Keratinocyte (primary cell): ENCODE measurements at regions not wholly inside any gene's neighbourhood (a gene's known extent, or its start where the extent isn't known, plus 50 kb on each side); places are given as distances from the start of the nearest gene placed in this dataset.
"Not testable (repeated sequence)": the region's sequence is repeated elsewhere in the genome, so short reads cannot be mapped to it uniquely, and the experiment has no call there.

ENCODE experiments used
- DNase-seq: peaks from one replicate; pipeline ENCODE4 v3.0.0-alpha.2; 2011; ENCODE audit warnings: low read depth, missing footprints, low spot score
- FAIRE-seq: peaks from 2 replicates; lab custom pipeline; 2011; peaks lifted over from hg19 to GRCh38; lab: Jason Lieb, UNC
- H2AFZ ChIP-seq: 2 replicates; pipeline ENCODE4 v1.6.0; 2012; ENCODE audit warnings: low read length, control low read depth, inconsistent platforms; ENCODE audit not compliant: control insufficient read depth
- H3K27ac ChIP-seq: 2 replicates; pipeline ENCODE4 v1.5.1; 2011; ENCODE audit warnings: low read length; ENCODE audit not compliant: control insufficient read depth, insufficient read depth
- H3K27me3 ChIP-seq: 3 replicates; pipeline ENCODE4 v1.6.0; 2011; ENCODE audit warnings: low read length; ENCODE audit not compliant: control insufficient read depth, insufficient read depth; ENCODE audit errors: extremely low read depth
- H3K36me3 ChIP-seq, 2 experiments: 2 replicates in 1 of 2; 3 replicates in 1 of 2; pipeline ENCODE4 v1.5.1; 2011; ENCODE audit warnings: low read length in 2 of 2, mild to moderate bottlenecking in 1 of 2; ENCODE audit not compliant: control insufficient read depth in 2 of 2, insufficient read depth in 2 of 2; ENCODE audit errors: extremely low read depth in 1 of 2
- H3K4me1 ChIP-seq: 3 replicates; pipeline ENCODE4 v1.5.1; 2011; ENCODE audit warnings: low read length; ENCODE audit not compliant: control insufficient read depth, insufficient read depth; ENCODE audit errors: extremely low read depth
- H3K4me2 ChIP-seq: 3 replicates; pipeline ENCODE4 v1.6.0; 2011; ENCODE audit warnings: low read depth, low read length; ENCODE audit not compliant: control insufficient read depth, insufficient read depth; ENCODE audit errors: extremely low read depth
- H3K4me3 ChIP-seq, 3 experiments: fragments of 200-600 bp in 1 of 3; sonication (generic) in 1 of 3; 2 replicates in 2 of 3; 3 replicates in 1 of 3; pipeline ENCODE4 v1.5.1; 2011 to 2016; ENCODE audit warnings: low read length in 3 of 3, mild to moderate bottlenecking in 3 of 3, control low read depth in 2 of 3, inconsistent platforms in 1 of 3, low read depth in 1 of 3, mixed read lengths in 1 of 3, mixed run types in 1 of 3, moderate library complexity in 1 of 3; ENCODE audit not compliant: control insufficient read depth in 2 of 3, insufficient read depth in 2 of 3; ENCODE audit errors: extremely low read depth in 1 of 3
- H3K79me2 ChIP-seq: 2 replicates; pipeline ENCODE4 v1.6.0; 2012; ENCODE audit warnings: low read length; ENCODE audit not compliant: control insufficient read depth, insufficient read depth
- H3K9ac ChIP-seq: 3 replicates; pipeline ENCODE4 v1.6.0; 2011; ENCODE audit warnings: low read length; ENCODE audit not compliant: control insufficient read depth, insufficient read depth; ENCODE audit errors: extremely low read depth
- H3K9me1 ChIP-seq: 3 replicates; pipeline ENCODE4 v1.6.0; 2011; ENCODE audit warnings: low read length; ENCODE audit not compliant: control insufficient read depth, insufficient read depth; ENCODE audit errors: extremely low read depth
- H3K9me3 ChIP-seq: 2 replicates; pipeline ENCODE4 v1.5.1; 2012; ENCODE audit warnings: low read depth, low read length; ENCODE audit not compliant: control insufficient read depth
- H4K20me1 ChIP-seq: 3 replicates; pipeline ENCODE4 v1.6.0; 2011; ENCODE audit warnings: low read length; ENCODE audit not compliant: control insufficient read depth, insufficient read depth; ENCODE audit errors: extremely low read depth
- EZH2 ChIP-seq: IDR thresholded peaks from one replicate; pipeline ENCODE4 v1.6.1; 2012; ENCODE audit warnings: inconsistent platforms, mild to moderate bottlenecking, low read length, moderate library complexity
- dilution Hi-C: fragments of 300-500 bp; cut with MboI; formaldehyde crosslinking; loops from one replicate; pipeline ENCODE4 v1.7.0; 2020; ENCODE audit warnings: low sequenced_read_pairs; ENCODE audit not compliant: extremely low pct_ligation_motif_present
- TF ChIP-seq, protein P1 (sequence below), 3 experiments: IDR thresholded peaks in 1 of 3; conservative IDR thresholded peaks in 1 of 3; optimal IDR thresholded peaks in 1 of 3; 2 replicates in 2 of 3; 3 replicates in 1 of 3; pipeline versions ENCODE3 to v1.5.1; 2011; ENCODE audit warnings: low read length in 3 of 3, mild to moderate bottlenecking in 3 of 3, moderate library complexity in 2 of 3, control low read depth in 1 of 3, inconsistent platforms in 1 of 3; ENCODE audit not compliant: insufficient read depth in 2 of 3; ENCODE audit errors: extremely low read depth in 1 of 3

GRCh38 chr10:2509081-2509531 is 558.2 kb upstream of the PFKP start:
- Histone ChIP-seq H3K9ac (no peak overlapping the region), H4K20me1 (no peaks in the 10 kb centered on the region), H3K4me3 (no peak overlapping the region), H3K9me1 (no peaks in the 10 kb centered on the region), H3K79me2 (no peaks in the 10 kb centered on the region), H3K4me1 (no peaks in the 10 kb centered on the region), H3K4me2 (no peak overlapping the region), H3K36me3 (no peaks in the 10 kb centered on the region), H3K27me3 (no peaks in the 10 kb centered on the region), H2AFZ (no peak overlapping the region), H3K9me3 (no peaks in the 10 kb centered on the region), H3K27ac (no peak overlapping the region)
- TF ChIP-seq, protein P1, sequence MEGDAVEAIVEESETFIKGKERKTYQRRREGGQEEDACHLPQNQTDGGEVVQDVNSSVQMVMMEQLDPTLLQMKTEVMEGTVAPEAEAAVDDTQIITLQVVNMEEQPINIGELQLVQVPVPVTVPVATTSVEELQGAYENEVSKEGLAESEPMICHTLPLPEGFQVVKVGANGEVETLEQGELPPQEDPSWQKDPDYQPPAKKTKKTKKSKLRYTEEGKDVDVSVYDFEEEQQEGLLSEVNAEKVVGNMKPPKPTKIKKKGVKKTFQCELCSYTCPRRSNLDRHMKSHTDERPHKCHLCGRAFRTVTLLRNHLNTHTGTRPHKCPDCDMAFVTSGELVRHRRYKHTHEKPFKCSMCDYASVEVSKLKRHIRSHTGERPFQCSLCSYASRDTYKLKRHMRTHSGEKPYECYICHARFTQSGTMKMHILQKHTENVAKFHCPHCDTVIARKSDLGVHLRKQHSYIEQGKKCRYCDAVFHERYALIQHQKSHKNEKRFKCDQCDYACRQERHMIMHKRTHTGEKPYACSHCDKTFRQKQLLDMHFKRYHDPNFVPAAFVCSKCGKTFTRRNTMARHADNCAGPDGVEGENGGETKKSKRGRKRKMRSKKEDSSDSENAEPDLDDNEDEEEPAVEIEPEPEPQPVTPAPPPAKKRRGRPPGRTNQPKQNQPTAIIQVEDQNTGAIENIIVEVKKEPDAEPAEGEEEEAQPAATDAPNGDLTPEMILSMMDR (optimal IDR thresholded peaks at IDR 0.05 in 1 of 3, IDR thresholded peaks at IDR 0.05 in 1 of 3, conservative IDR thresholded peaks at IDR 0.05 in 1 of 3; ENCODE audit: extremely low read depth in 1 of 3, insufficient read depth in 2 of 3, low read length in 3 of 3): no peak
- no peak for TF ChIP-seq EZH2
- FAIRE-seq: no peak
- no peak for DNase-seq
- dilution Hi-C loops: no loop called here

DNA sequence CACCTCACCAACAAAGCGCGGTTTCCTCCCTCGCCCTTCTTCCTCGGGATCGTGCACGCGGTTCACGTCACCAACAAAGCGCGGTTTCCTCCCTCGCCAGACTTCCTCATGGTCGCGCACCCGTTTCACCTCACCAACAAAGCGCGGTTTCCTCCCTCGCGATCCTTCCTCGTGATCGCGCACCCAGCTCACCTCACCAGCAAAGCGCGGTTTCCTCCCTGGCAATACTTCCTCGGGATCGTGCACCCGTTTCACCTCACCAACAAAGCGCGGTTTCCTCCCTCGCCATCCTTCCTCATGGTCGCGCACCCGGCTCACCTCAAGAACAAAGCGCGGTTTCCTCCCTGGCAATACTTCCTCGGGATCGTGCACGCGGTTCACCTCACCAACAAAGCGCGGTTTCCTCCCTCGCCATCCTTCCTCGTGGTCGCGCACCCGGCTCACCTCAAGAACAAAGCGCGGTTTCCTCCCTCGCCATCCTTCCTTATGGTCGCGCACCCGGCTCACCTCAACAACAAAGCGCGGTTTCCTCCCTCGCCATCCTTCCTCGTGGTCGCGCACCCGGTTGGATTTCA is 565.9 kb upstream of the PFKP start:
- H4K20me1 ChIP-seq, H3K4me2 ChIP-seq, H3K4me1 ChIP-seq, H3K79me2 ChIP-seq, FAIRE-seq, H3K4me3 ChIP-seq, H3K9me3 ChIP-seq, H3K27me3 ChIP-seq, dilution Hi-C loops, H3K9me1 ChIP-seq, H2AFZ ChIP-seq, H3K9ac ChIP-seq, DNase-seq, H3K27ac ChIP-seq, H3K36me3 ChIP-seq: not testable (repeated sequence)

DNA sequence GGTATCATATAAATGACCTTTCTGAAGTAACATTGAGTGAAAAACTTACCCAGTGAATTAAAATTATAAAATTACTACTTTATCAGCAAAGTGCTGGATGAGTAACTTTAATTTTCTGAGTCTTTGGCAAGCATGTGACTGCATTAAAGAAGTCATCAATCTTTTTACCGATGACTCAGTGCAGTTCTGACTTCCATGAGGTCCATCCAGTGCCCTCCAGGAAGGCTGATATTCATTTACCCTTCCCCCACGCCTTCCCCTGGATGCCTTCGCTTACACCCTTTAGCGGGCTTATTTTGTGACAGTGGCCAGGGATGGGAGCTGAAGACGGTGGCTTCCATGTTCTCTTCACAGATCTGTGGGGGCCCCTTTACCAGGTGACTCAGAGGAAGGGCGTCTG is 572.9 kb upstream of the PFKP start:
- TF ChIP-seq, protein P1 (optimal IDR thresholded peaks at IDR 0.05 in 1 of 3, IDR thresholded peaks at IDR 0.05 in 1 of 3, conservative IDR thresholded peaks at IDR 0.05 in 1 of 3; ENCODE audit: extremely low read depth in 1 of 3, insufficient read depth in 2 of 3, low read length in 3 of 3): no peak
- no peak for TF ChIP-seq EZH2
- Histone ChIP-seq H3K4me3 (no peak overlapping the region), H3K9ac (no peak overlapping the region), H3K4me2 (no peak overlapping the region), H4K20me1 (no peaks in the 10 kb centered on the region), H3K36me3 (no peaks in the 10 kb centered on the region), H3K9me3 (peaks cover 8% of the 10 kb centered on the region), H3K9me1 (no peaks in the 10 kb centered on the region), H3K4me1 (no peaks in the 10 kb centered on the region), H3K27me3 (no peaks in the 10 kb centered on the region), H3K79me2 (no peaks in the 10 kb centered on the region), H3K27ac (no peak overlapping the region), H2AFZ (no peak overlapping the region)
- DNase-seq: no peak
- dilution Hi-C loops: no loop called here
- FAIRE-seq: no peak
